IMR-90 (cell line): ENCODE measurements at regions not wholly inside any gene's neighbourhood (a gene's known extent, or its start where the extent isn't known, plus 50 kb on each side); places are given as distances from the start of the nearest gene placed in this dataset.

Experiments
- ATAC-seq: fragments of 200-7000 bp; cut with Tn5 transposase; 2 replicates; pipeline ENCODE4 v1.9.1; 2020; ENCODE audit warnings: low read depth, mild to moderate bottlenecking, moderate library complexity
- BruUV-seq: library from RNA; stranded (reverse); fragments of 400-500 nt; replicated peaks from 2 replicates; lab custom pipeline; 2021; lab: Mats Ljungman, UMichigan
- CTCF ChIA-PET: fragments of 300-600 bp; formaldehyde crosslinking; extraction: SDS; loops from one replicate; lab custom pipeline; 2021; ENCODE audit warnings: antibody characterized with exemption; lab: Yijun Ruan, JAX
- POLR2A ChIA-PET: fragments of 300-600 bp; sonication (Branson Sonifier 250); formaldehyde crosslinking; loops from one replicate; lab custom pipeline; 2022; ENCODE audit warnings: antibody characterized with exemption; ENCODE audit not compliant: unreplicated experiment; lab: Charles Lee
- DNase-seq: peaks from one replicate; pipeline ENCODE4 v3.0.0; 2013
- H2AFZ ChIP-seq: replicated peaks from 2 replicates; pipeline ENCODE3; 2013; ENCODE audit warnings: low read length, mild to moderate bottlenecking; ENCODE audit not compliant: poor library complexity
- H2AK5ac ChIP-seq: 2 replicates; pipeline ENCODE4 v1.6.1; 2013; ENCODE audit warnings: low read depth, low read length, inconsistent platforms
- H2AK9ac ChIP-seq: replicated peaks from 2 replicates; pipeline ENCODE3; 2013; ENCODE audit warnings: mild to moderate bottlenecking, low read depth, low read length, moderate library complexity; ENCODE audit not compliant: poor library complexity
- H2BK120ac ChIP-seq: 2 replicates; pipeline ENCODE4 v1.6.1; 2013; ENCODE audit warnings: low read depth, low read length, inconsistent platforms
- H2BK15ac ChIP-seq: 3 replicates; pipeline ENCODE4 v1.6.1; 2013; ENCODE audit warnings: low read depth, low read length, inconsistent platforms
- H2BK20ac ChIP-seq: 2 replicates; pipeline ENCODE4 v1.6.1; 2013; ENCODE audit warnings: low read depth, mild to moderate bottlenecking, inconsistent platforms, low read length, moderate library complexity
- H2BK5ac ChIP-seq: 2 replicates; pipeline ENCODE4 v1.6.1; 2013; ENCODE audit warnings: mild to moderate bottlenecking, low read depth, low read length, inconsistent platforms; ENCODE audit not compliant: poor library complexity, severe bottlenecking
- H3K14ac ChIP-seq: replicated peaks from 2 replicates; pipeline ENCODE4 v1.6.1; 2013; ENCODE audit warnings: low read depth, low read length, inconsistent platforms
- H3K18ac ChIP-seq: 2 replicates; pipeline ENCODE4 v1.6.1; 2013; ENCODE audit warnings: low read depth, low read length, control low read depth
- H3K23ac ChIP-seq: 2 replicates; pipeline ENCODE4 v1.6.1; 2013; ENCODE audit warnings: low read depth, low read length, inconsistent platforms
- H3K27ac ChIP-seq: 2 replicates; pipeline ENCODE4 v1.5.1; 2013; ENCODE audit warnings: mild to moderate bottlenecking, control low read depth, low read length; ENCODE audit not compliant: insufficient read depth
- H3K27me3 ChIP-seq: 2 replicates; pipeline ENCODE4 v1.6.1; 2013; ENCODE audit warnings: low read length; ENCODE audit not compliant: control insufficient read depth, insufficient read depth
- H3K36me3 ChIP-seq: 2 replicates; pipeline ENCODE4 v1.6.1; 2013; ENCODE audit warnings: low read length, mixed read lengths; ENCODE audit not compliant: control insufficient read depth, insufficient read depth
- H3K4ac ChIP-seq: 2 replicates; pipeline ENCODE4 v1.6.1; 2013; ENCODE audit warnings: low read depth, low read length, inconsistent platforms
- H3K4me1 ChIP-seq: 2 replicates; pipeline ENCODE4 v1.6.1; 2013; ENCODE audit warnings: low read length, mixed read lengths; ENCODE audit not compliant: control insufficient read depth, insufficient read depth
- H3K4me2 ChIP-seq: 2 replicates; pipeline ENCODE4 v1.6.1; 2013; ENCODE audit warnings: low read depth, mild to moderate bottlenecking, control low read depth, low read length, moderate library complexity
- H3K4me3 ChIP-seq: 2 replicates; pipeline ENCODE4 v1.5.1; 2013; ENCODE audit warnings: low read depth, mild to moderate bottlenecking, control low read depth, low read length, moderate library complexity; ENCODE audit not compliant: insufficient read depth
- H3K56ac ChIP-seq: 2 replicates; pipeline ENCODE4 v1.6.1; 2013; ENCODE audit warnings: low read length, inconsistent platforms; ENCODE audit not compliant: insufficient read depth; ENCODE audit errors: extremely low read depth
- H3K79me1 ChIP-seq, 2 experiments: 2 replicates each; pipeline ENCODE4 v1.6.1; 2013; ENCODE audit warnings: low read length in 2 of 2, inconsistent platforms in 1 of 2, low read depth in 1 of 2
- H3K9ac ChIP-seq: 2 replicates; pipeline ENCODE4 v1.6.1; 2013; ENCODE audit warnings: low read depth, low read length, control low read depth
- H3K9me1 ChIP-seq: 2 replicates; pipeline ENCODE4 v1.6.1; 2013; ENCODE audit warnings: low read length, inconsistent platforms; ENCODE audit not compliant: insufficient read depth
- H3K9me3 ChIP-seq: 2 replicates; pipeline ENCODE4 v1.6.1; 2013; ENCODE audit warnings: low read length; ENCODE audit not compliant: control insufficient read depth, insufficient read depth
- H4K20me1 ChIP-seq: 2 replicates; pipeline ENCODE4 v1.6.1; 2013; ENCODE audit warnings: low read length, inconsistent platforms; ENCODE audit not compliant: insufficient read depth
- H4K5ac ChIP-seq: 2 replicates; pipeline ENCODE4 v1.6.1; 2013; ENCODE audit warnings: mild to moderate bottlenecking, low read depth, low read length, control low read depth
- H4K8ac ChIP-seq, 2 experiments: 2 replicates each; pipeline ENCODE4 v1.6.1; 2013; ENCODE audit warnings: low read depth in 2 of 2, low read length in 2 of 2, control low read depth in 1 of 2, inconsistent platforms in 1 of 2
- H4K91ac ChIP-seq: 2 replicates; pipeline ENCODE4 v1.6.1; 2013; ENCODE audit warnings: low read depth, low read length, inconsistent platforms; ENCODE audit not compliant: insufficient read depth
- NFE2L2 ChIP-seq: fragments of 150-350 bp; IDR thresholded peaks from 2 replicates; pipeline ENCODE4 v1.6.1; 2016; ENCODE audit warnings: low read depth, mild to moderate bottlenecking, low read length
- WGBS, 2 experiments: methylation state at CpG; one replicate each; pipeline versions ENCODE4 v1.1.5 to v1.1.7; 2013; ENCODE audit warnings: missing lambda C conversion rate in 2 of 2; ENCODE audit not compliant: insufficient read length in 1 of 2; ENCODE audit errors: extremely low coverage in 2 of 2; 5-methylcytosine and 5-hydroxymethylcytosine counted together
- dilution Hi-C: fragments of 300-500 bp; cut with HindIII; formaldehyde crosslinking; loops from one replicate; pipeline ENCODE4 v1.14.3; 2018; ENCODE audit warnings: low sequenced_read_pairs; ENCODE audit not compliant: unreplicated experiment
- in situ Hi-C: fragments of 300-500 bp; cut with MboI; formaldehyde crosslinking; loops from 3 replicates; pipeline ENCODE4 v1.14.3; 2019; ENCODE audit warnings: low sequenced_read_pairs, inconsistent platforms, mixed read lengths
- intact Hi-C: fragments of 100-400 bp; cut with micrococcal nuclease; formaldehyde crosslinking; loops from 2 replicates; pipeline ENCODE4 v1.10.0; 2022

DNA sequence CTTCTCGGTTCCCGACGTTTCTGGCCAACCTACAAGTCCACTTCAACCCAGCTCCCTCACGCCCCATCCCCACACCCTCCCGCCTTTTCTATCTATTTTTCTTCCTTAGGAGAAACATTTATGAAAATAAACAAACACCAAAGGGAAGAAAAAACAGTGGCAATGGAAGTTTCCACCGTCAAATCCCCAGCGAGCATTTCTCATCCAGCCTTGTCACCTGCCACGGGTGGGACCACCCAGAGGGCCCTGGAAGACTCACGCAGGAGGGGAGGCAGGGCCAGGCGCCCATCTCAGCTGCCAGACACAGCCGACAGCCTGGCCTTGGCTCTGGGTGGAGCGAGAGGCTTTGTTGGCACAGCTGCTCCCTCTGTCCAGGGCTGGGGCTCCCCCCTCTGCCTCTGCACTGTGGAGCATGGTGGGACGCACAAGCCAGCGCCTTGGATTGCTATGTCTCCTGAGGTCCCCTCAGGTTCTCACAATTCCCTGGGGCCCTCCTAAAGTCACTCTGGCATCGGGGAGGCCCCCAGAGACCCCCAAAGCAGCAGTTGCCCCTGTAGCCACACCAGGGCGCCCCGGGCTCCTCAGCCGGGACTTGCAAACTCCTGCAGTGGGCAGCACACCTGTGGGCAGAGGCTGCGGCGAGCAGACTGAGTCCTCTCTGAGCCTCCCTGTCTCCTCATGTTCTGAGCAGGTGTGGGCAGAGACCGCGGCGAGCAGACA lies 395.7 kb upstream of the SALL3 start:
- DNase-seq (no peak), ATAC-seq (no peak)
- peaks cover 55% of the 10 kb centered on the region for H3K9me3 ChIP-seq
- no peaks in the 10 kb centered on the region for H3K9me1 ChIP-seq
- no peak overlapping the region for H3K4me2 ChIP-seq
- H3K18ac ChIP-seq = no peak overlapping the region
- POLR2A ChIA-PET = no interaction called here
- dilution Hi-C loops (no loop called here), intact Hi-C loops (no loop called here), in situ Hi-C loops (no loop called here)
- H3K4ac ChIP-seq = no peak overlapping the region
- TF ChIP-seq NFE2L2 = no peak
- WGBS, 2 experiments = no CpG with 5 or more reads among the region's 23 CpGs
- no peaks in the 10 kb centered on the region for H3K27me3 ChIP-seq
- no peak overlapping the region for H4K8ac ChIP-seq
- no peaks in the 10 kb centered on the region for H3K79me1 ChIP-seq
- H3K9ac ChIP-seq = no peak overlapping the region
- H3K14ac ChIP-seq = no peak overlapping the region
- H2AK5ac ChIP-seq = no peak overlapping the region
- H2AK9ac ChIP-seq = no peak overlapping the region
- CTCF ChIA-PET = no interaction called here
- no peak overlapping the region for H2BK20ac ChIP-seq
- H2AFZ ChIP-seq = no peak overlapping the region
- H3K27ac ChIP-seq = no peak overlapping the region
- no TSS peak for BruUV-seq
- H4K5ac ChIP-seq = no peak overlapping the region
- no peak overlapping the region for H4K91ac ChIP-seq
- no peak overlapping the region for H3K4me3 ChIP-seq
- no peak overlapping the region for H3K23ac ChIP-seq
- H3K36me3 ChIP-seq = no peaks in the 10 kb centered on the region
- H2BK15ac ChIP-seq = no peak overlapping the region
- H2BK5ac ChIP-seq = no peak overlapping the region
- H4K20me1 ChIP-seq = no peaks in the 10 kb centered on the region
- no peak overlapping the region for H2BK120ac ChIP-seq
- no peaks in the 10 kb centered on the region for H3K4me1 ChIP-seq
- no peak overlapping the region for H3K56ac ChIP-seq
